ENCODE measurements at regions not wholly inside any gene's neighbourhood (a gene's known extent, or its start where the extent isn't known, plus 50 kb on each side); places are given as distances from the start of the nearest gene placed in this dataset.

DNA sequence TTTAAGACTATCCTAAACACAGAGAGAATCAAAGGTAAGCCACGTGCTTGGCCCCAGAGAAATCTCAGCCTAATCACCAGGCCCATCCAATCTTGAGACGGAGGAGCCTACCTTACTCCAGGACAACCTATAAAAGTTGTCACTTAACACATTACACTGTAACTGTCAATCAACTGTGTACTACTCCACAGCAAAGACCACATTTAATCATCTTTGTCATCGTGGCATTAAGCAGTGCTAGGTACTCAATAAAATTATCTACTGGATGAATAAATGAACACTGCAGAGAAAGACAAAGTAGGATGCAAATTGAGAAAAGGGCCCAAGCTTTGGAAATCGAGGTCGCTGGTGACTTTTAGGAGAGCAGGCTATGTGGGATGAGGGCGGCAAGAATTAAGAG, 466.7 kb downstream of the SHQ1 start:
- no peaks in the 10 kb centered on the region for H3K9me3 Mint-ChIP-seq
- H3K27me3 Mint-ChIP-seq (ENCODE audit: low read depth), result no peaks in the 10 kb centered on the region

DNA sequence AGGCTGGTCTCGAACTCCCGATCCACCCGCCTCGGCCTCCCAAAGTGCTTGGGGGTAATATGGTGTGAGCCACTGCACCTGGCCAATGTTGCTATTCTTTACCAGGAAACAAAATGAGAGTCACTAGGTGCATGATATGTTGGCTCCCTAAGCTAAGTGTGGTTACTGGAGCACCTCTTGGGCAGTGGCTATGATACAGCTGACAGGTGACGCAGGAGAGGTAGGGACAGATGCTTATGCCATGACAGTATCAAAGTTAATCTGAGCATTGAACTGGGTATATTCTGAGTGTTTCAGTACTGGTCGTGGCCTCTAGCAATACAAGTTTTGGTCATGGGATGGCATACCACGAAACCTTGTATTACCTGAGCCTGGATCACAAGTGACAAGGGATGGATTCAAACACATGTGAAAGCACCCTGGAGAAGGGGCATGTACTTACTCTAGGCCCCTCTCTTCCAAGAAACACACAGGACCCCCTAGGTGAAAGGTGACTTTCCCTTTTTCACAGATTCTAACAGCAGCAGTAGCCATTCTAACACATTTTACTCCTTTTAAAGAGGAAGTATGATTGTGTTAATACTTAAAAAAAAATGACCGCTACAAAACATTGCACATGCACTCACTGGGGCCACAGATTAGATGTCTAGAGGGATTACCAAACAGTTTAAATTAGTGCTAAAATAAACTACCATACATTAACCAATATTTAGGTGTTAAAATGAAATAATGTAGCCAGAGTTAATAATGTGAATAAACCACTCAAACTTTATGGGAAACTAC, 467.3 kb downstream of the SHQ1 start:
- Mint-ChIP-seq H3K36me3 (peaks cover 6% of the 10 kb centered on the region), H3K4me3 (no peak overlapping the region), H3K9me3 (no peaks in the 10 kb centered on the region), H3K27me3 (ENCODE audit: low read depth) (no peaks in the 10 kb centered on the region), H3K27ac (no peak overlapping the region), H3K4me1 (peaks cover 26% of the 10 kb centered on the region)
- TF ChIP-seq, protein P1, sequence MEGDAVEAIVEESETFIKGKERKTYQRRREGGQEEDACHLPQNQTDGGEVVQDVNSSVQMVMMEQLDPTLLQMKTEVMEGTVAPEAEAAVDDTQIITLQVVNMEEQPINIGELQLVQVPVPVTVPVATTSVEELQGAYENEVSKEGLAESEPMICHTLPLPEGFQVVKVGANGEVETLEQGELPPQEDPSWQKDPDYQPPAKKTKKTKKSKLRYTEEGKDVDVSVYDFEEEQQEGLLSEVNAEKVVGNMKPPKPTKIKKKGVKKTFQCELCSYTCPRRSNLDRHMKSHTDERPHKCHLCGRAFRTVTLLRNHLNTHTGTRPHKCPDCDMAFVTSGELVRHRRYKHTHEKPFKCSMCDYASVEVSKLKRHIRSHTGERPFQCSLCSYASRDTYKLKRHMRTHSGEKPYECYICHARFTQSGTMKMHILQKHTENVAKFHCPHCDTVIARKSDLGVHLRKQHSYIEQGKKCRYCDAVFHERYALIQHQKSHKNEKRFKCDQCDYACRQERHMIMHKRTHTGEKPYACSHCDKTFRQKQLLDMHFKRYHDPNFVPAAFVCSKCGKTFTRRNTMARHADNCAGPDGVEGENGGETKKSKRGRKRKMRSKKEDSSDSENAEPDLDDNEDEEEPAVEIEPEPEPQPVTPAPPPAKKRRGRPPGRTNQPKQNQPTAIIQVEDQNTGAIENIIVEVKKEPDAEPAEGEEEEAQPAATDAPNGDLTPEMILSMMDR (IDR thresholded peaks at IDR 0.05; ENCODE audit: unreplicated experiment), result no peak
- DNase-seq (ENCODE audit: low spot score in 2 of 2, unreplicated experiment in 2 of 2), result no peak

More for the DNA sequence above, 466.7 kb downstream of the SHQ1 start:
- Mint-ChIP-seq H3K4me3 (no peak overlapping the region), H3K36me3 (peaks cover 4% of the 10 kb centered on the region), H3K4me1 (peaks cover 26% of the 10 kb centered on the region), H3K27ac (no peak overlapping the region)
- TF ChIP-seq, protein P1 (IDR thresholded peaks at IDR 0.05; ENCODE audit: unreplicated experiment), result no peak
- DNase-seq (ENCODE audit: low spot score in 2 of 2, unreplicated experiment in 2 of 2), result no peak

DNA sequence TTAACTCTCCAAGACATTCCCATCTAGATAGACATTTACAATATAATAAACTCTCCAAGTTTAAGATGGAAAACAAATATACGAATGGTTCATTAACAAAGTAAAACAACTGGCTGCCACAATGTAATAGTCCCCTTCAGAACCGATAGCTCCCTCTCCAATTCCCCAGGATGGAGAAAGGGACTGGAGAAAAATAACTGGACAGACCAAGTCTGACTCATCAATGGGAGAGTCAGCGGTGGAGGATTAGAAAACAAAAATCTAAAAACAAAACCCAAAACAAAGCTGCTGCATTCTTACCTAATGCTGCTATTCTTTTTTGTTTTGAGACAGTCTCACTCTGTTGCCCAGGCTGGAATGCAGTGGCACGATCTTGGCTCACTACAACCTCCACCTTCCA, 468.1 kb downstream of the SHQ1 start:
- TF ChIP-seq, protein P1 (IDR thresholded peaks at IDR 0.05; ENCODE audit: unreplicated experiment), result no peak
- Mint-ChIP-seq H3K27ac (no peak overlapping the region), H3K9me3 (no peaks in the 10 kb centered on the region), H3K36me3 (peaks cover 6% of the 10 kb centered on the region), H3K27me3 (ENCODE audit: low read depth) (no peaks in the 10 kb centered on the region), H3K4me1 (peaks cover 26% of the 10 kb centered on the region), H3K4me3 (no peak overlapping the region)
- DNase-seq (ENCODE audit: low spot score in 2 of 2, unreplicated experiment in 2 of 2), result no peak

DNA sequence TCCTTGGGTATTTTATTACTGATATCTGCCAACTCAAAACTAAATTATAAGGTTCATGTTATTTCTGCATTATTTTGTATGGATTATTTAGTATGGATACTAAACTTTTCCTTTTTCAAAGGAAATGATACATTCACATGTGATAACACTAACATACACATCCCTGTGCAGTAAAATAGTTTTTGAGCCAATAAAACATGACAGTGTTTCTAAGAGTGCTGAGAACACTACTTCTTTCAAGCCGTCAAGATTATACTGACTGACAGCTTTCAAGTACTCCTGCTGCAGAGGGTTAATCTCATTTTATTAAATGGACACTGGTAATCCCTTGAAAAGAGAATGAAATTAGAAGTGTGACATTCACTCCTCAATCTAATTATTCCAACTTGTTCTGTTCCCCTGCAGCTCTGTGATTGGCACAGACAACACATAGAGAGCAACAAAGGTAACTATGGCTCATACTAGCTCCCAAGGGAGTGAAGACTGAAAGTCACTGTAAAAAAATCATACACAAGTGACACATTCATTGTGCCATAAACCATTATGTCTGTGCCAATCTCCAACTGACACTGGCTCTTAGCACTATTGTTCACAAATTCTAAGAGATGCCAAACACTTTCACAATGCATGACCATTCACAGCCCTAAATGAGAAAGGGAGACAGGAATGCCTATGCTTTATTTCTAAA, 468.6 kb downstream of the SHQ1 start:
- Mint-ChIP-seq H3K9me3 (no peaks in the 10 kb centered on the region), H3K4me3 (no peak overlapping the region), H3K27me3 (ENCODE audit: low read depth) (no peaks in the 10 kb centered on the region), H3K36me3 (peaks cover 6% of the 10 kb centered on the region), H3K27ac (no peak overlapping the region), H3K4me1 (peaks cover 21% of the 10 kb centered on the region)
- TF ChIP-seq, protein P1 (IDR thresholded peaks at IDR 0.05; ENCODE audit: unreplicated experiment), result no peak
- DNase-seq (ENCODE audit: low spot score in 2 of 2, unreplicated experiment in 2 of 2), result no peak

DNA sequence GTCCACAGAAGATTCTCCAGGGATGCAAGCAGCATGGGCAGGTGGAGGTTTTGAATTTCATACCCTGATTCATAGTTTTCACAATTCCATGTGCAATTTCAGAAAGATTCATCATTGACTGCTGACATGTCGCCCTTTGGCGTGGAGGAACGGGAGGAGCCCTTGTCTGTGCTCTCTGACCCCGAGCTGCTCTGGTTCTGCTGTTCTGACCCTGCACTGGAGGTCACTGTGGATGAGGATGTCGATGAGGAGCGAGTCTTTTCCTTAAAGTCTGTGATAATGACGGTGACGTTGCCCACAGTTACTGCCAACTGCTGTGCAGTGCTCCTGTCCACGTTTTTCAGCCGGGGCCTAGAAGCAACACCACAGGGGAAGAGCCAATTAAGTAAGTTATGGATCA, 470.0 kb downstream of the SHQ1 start:
- H3K4me1 Mint-ChIP-seq, result peaks cover 12% of the 10 kb centered on the region
- peaks cover 13% of the 10 kb centered on the region for H3K36me3 Mint-ChIP-seq
- TF ChIP-seq, protein P1 (IDR thresholded peaks at IDR 0.05; ENCODE audit: unreplicated experiment), result no peak
- no peak overlapping the region for H3K4me3 Mint-ChIP-seq
- H3K27ac Mint-ChIP-seq, result no peak overlapping the region
- no peak for DNase-seq (ENCODE audit: low spot score in 2 of 2, unreplicated experiment in 2 of 2)
- H3K27me3 Mint-ChIP-seq (ENCODE audit: low read depth), result no peaks in the 10 kb centered on the region
- H3K9me3 Mint-ChIP-seq, result no peaks in the 10 kb centered on the region
